ENCODE measurements at regions not wholly inside any gene's neighbourhood (a gene's known extent, or its start where the extent isn't known, plus 50 kb on each side); places are given as distances from the start of the nearest gene placed in this dataset.
"Not testable (repeated sequence)": the region's sequence is repeated elsewhere in the genome, so short reads cannot be mapped to it uniquely, and the experiment has no call there.

DNA sequence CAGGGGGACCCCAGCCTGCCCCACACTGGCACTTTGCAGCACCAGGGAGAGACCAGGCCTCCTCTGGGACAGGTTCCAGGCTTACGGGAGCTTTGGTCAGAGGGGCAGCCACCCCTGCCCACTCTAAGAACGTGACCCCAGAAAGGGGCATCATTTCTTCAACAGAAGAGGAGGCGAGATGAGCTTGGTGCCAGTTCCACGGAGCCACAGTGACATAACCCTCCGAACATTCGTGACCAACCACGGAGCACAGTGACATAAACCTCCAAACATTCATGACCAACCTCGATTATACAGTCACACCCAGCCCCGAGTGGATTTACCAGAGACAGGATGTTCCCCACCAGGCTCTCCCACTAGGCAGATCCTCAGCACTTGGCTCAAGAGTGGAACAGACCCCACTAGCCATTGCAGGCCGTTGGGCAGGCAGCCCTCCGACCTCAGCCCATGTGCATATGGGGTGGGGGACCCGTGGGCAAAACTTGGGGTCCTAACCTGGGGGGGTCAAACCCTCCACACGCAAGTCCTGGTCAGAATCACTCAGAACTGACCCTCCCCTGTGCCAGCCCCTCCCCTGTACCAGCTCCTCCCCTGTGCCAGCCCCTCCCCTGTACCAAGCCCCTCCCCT is 112.9 kb downstream of the METRNL start:
- DNase-seq (ENCODE audit: low read depth) = no peak

GRCh38 chr17:83192789-83193335 is 113.5 kb downstream of the METRNL start:
- not testable (repeated sequence) for DNase-seq (ENCODE audit: low read depth)

DNA sequence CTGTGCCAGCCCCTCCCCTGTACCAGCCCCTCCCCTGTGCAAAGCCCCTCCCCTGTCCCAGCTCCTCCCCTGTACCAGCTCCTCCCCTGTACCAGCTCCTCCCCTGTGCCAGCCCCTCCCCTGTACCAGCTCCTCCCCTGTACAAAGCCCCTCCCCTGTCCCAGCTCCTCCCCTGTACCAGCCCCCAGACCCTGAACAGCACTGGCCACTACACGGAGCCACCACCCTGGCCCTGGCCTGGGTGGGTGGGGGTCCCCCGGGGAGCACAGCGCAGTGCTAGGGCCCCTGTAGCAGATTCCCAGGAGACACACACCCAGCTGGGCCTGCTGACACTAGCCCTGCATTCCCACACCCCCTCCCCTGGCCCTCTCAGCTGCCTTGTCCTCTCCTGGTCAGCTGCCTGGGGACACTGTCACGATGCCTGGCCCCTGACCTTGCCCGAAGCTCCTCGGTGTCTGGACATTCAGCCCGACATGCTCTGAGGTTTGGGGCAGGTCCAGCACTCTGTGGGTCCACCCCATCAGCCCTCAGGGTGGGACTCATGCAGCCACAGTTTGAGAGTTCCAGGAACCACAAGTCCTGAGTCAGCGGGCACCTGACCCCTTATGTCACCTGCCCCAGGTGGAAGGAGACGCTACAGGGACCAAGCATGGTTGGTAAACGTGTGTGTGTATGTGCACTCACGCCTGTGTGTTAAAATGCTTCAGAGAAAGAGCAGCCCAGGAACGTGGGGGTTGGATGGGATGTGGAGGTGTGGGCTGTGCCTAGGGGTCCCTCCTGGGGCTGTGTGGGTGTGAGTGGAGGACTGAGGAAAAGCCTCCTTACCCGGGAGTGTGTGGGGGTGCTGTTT is 114.2 kb downstream of the METRNL start:
- peak; percentile 43 for DNase-seq (ENCODE audit: low read depth)

DNA sequence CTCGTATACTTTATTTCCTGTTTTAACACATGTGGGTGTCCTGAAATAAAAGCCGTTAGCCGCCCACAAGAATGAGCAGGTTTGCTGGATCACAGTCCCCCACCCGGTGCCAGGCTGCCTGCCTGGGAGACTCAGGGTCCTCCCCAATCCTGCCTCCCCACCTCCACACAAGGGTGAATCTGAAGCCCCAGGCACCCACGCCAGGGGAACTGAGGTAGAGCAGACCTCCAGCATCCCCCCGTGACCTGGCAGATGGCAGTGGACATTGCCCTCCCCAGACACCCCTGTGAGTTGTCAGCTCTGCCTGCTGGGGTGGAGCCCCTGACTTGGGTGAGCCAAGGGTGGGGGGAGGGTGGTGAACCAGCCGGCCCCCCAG is 114.8 kb downstream of the METRNL start:
- DNase-seq (ENCODE audit: low read depth) = no peak

DNA sequence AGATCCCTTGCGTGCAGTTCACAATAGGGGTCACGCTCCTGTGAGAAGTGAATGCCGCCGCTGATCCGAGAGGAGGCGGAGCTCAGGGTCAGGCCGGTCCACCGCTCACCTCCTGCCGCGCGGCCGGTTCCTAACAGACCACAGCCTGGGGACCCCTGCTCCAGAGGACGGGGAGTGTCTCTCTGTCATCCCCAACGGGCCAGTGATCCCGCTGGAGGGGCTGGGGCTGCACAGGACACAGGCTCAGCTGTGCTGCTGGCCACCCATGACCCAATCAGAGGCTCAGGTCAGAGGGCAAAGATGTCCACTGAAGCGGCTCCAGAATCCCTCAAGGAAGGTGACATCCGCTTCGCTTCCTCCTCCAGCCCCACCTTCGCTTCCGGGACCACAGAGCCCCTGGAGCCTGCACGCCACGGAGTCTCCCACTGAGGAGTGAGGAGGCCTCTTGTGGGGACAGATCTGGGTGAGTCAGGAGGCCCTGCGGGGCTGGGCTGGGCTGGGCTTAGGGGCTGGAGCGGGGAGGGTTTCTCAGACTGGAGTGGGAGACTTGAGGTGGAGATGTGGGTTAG is 115.4 kb downstream of the METRNL start:
- DNase-seq (ENCODE audit: low read depth) = no peak

GRCh38 chr17:83195330-83196023 is 116.1 kb downstream of the METRNL start:
- DNase-seq (ENCODE audit: low read depth) = no peak

GRCh38 chr17:83196024-83196365 is 116.6 kb downstream of the METRNL start:
- no peak for DNase-seq (ENCODE audit: low read depth)

GRCh38 chr17:83196366-83196765 is 117.0 kb downstream of the METRNL start:
- DNase-seq (ENCODE audit: low read depth) = no peak

DNA sequence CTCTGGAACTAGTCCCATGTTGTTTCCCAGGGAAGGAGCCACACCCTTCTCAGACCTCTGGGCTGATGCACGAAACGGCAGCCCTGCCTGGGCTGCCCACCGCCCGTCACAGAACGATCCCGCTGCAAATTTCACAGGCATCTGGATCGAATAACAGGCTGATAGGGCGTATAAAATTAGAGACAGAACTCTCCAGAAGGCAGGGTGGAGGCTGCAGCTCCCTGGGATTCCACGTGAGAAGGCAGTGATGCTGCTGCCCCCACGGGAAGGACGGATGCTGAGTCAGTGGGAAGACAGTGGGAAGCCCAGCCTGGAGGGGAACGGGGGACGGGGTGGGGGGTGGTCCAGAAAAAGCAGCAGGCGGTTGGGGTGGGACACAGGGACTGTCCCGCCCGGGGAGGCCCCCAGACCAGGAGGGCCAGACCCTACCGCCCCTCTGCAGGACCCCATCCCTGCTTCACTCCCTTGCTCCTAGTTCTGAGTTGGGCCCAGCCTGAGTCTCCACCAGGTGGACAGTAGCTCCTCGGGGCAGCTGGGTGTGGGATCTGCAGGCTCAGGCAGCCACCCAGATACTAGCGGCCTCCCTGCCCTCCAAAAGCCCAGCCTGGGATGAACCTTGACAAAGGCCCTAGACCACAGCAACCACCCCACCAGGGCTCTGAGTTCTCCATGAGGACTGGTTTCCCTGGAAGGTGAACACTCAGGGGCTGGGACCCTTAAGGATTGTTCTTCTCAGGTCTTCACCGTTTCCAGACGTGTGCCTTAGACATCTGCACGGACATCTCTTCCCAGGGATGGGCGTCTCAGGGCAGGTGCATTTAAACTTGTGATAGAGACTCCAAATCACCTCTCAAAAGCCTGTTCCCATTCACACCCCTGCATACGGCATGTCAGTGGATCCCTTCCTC is 117.8 kb downstream of the METRNL start:
- no peak for DNase-seq (ENCODE audit: low read depth)

GRCh38 chr17:83198366-83199341 is 119.2 kb downstream of the METRNL start:
- DNase-seq (ENCODE audit: low read depth) = no peak

DNA sequence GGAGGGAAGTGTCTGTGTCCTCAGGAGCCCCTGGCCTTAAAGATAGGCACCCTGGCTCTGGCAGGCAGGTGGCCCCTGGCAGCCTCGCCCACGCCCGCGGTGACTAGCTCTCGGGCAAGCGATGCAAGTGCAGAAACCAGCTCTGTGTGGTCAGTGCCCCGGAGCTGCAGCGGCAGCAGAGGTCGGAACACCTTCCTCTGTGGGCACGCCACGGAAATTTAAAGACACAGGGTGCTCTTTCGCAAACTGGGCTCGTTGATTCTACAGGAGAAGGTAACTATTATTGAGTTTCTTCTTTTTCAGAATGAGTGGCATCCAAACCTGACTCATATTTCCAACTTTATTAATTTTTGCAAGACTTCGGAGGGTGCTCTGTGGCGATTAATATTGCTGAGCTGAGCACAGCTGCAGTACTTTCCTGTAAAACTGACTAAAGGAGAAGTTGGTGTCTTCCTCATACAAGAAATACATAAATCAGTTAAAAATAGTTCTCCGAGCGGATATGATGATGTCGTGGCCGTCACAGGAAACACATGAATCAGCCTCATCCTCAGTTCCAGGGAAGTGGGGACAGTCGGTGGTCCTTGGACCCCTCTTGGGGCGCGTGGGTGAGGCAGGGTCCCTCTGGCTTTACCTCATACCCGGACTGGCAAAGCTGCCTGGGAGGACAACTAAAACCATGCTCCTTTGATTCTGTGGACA is 120.2 kb downstream of the METRNL start:
- DNase-seq (ENCODE audit: low read depth) = no peak

GRCh38 chr17:83200231-83200699 is 120.9 kb downstream of the METRNL start:
- no peak for DNase-seq (ENCODE audit: low read depth)

GRCh38 chr17:83200751-83201150 is 121.3 kb downstream of the METRNL start:
- no peak for DNase-seq (ENCODE audit: low read depth)

GRCh38 chr17:83201206-83202001 is 122.0 kb downstream of the METRNL start:
- no peak for DNase-seq (ENCODE audit: low read depth)

GRCh38 chr17:83202002-83203000 is 122.9 kb downstream of the METRNL start:
- DNase-seq (ENCODE audit: low read depth) = no peak

DNA sequence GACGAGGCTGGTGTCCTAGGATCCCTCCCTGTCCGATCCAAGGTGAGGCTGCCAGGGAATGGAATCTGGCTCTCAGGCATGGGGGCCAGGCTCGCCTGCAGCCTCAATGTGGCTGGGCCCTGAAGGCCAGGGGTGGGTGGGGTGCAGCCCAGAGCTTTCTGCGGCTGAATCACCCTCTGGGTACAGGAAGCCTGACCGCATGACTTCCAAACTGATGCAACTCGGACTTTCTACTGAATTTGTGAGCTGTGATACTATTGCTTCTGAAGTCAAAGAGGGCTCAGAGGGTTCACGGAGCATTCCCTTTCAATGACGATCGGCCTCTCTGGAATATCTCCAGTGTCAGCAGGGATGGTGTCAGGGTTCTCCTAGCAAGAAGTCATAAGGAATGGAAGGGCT is 123.7 kb downstream of the METRNL start:
- no peak for DNase-seq (ENCODE audit: low read depth)

All from renal cortical epithelial cell (primary cell).